ENCODE measurements at regions not wholly inside any gene's neighbourhood (a gene's known extent, or its start where the extent isn't known, plus 50 kb on each side); places are given as distances from the start of the nearest gene placed in this dataset.

DNA sequence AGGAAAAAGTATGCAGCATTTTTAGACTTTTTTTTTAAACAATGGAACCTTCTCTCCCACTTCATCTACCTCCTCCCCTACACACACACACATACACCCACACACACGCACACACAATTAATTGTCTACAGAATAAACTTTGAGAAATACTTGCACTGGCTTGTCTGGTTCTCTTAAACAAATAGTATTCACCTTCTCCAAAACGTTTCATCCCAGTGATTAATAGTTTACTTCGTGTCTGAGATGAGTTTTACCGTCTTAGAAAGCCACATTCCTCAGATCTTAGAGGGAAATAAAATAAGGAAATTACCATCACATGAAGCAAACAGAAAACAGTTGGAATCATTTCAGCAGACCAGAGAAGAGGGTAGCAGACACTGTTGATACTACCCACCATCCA is 570.6 kb upstream of the CLINT1 start:
- H3K9ac ChIP-seq (ENCODE audit: insufficient read depth, low read depth, low read length): no peak overlapping the region
- BruUV-seq (replicated peaks): no TSS peak
- no peaks in the 10 kb centered on the region for H4K20me1 ChIP-seq (ENCODE audit: insufficient read depth, low read length)
- peaks cover 26% of the 10 kb centered on the region for H3K9me3 ChIP-seq (ENCODE audit: low read length)
- in situ Hi-C loops (cut with HindIII; ENCODE audit: extremely low pct_ligation_motif_present, low pct_unique_long_range_greater_than_20kb): no loop called here
- H3K36me3 ChIP-seq (replicated peaks in 1 of 2; ENCODE audit: control insufficient read depth in 1 of 2, insufficient read depth in 2 of 2, low read length in 2 of 2): no peaks in the 10 kb centered on the region
- TF ChIP-seq, protein P1, sequence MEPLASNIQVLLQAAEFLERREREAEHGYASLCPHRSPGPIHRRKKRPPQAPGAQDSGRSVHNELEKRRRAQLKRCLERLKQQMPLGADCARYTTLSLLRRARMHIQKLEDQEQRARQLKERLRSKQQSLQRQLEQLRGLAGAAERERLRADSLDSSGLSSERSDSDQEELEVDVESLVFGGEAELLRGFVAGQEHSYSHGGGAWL (CRISPR knock-in tag; IDR thresholded peaks at IDR 0.05): no peak
- TF ChIP-seq HES4 (CRISPR knock-in tag; IDR thresholded peaks at IDR 0.05; ENCODE audit: borderline replicate concordance) (no peak), ZFX (CRISPR knock-in tag; IDR thresholded peaks at IDR 0.05; ENCODE audit: low read depth) (no peak), ZFP82 (CRISPR knock-in tag; IDR thresholded peaks at IDR 0.05; ENCODE audit: borderline replicate concordance) (no peak), RXRA (CRISPR knock-in tag; IDR thresholded peaks at IDR 0.05) (no peak), MZF1 (CRISPR knock-in tag; IDR thresholded peaks at IDR 0.05; ENCODE audit: borderline replicate concordance) (no peak), KAT2B (IDR thresholded peaks at IDR 0.05; ENCODE audit: borderline replicate concordance, low read depth, low read length) (no peak), MBNL3 (CRISPR knock-in tag; conservative IDR thresholded peaks at IDR 0.05) (no peak), CHD4 (IDR thresholded peaks at IDR 0.05; ENCODE audit: borderline replicate concordance, low read length) (no peak), BORCS8-MEF2B (CRISPR knock-in tag; IDR thresholded peaks at IDR 0.05) (no peak), BRCA1 (CRISPR knock-in tag; IDR thresholded peaks at IDR 0.05) (no peak), RFX1 (IDR thresholded peaks at IDR 0.05) (no peak), CHD2 (IDR thresholded peaks at IDR 0.05; ENCODE audit: low read depth, low read length) (no peak)
- TF ChIP-seq, protein P2, sequence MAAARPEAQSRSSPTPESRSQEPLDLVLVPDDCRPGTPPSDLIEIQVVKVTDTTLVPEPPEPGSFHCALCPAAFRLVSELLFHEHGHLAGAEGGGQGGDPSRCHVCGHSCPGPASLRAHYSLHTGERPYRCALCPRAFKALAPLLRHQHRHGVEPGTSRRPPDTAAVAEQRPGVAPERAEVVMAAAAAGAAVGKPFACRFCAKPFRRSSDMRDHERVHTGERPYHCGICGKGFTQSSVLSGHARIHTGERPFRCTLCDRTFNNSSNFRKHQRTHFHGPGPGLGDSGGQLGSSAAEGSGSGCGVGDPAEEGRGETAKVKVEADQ (CRISPR knock-in tag; IDR thresholded peaks at IDR 0.05; ENCODE audit: borderline replicate concordance): no peak
- TF ChIP-seq, protein P3, sequence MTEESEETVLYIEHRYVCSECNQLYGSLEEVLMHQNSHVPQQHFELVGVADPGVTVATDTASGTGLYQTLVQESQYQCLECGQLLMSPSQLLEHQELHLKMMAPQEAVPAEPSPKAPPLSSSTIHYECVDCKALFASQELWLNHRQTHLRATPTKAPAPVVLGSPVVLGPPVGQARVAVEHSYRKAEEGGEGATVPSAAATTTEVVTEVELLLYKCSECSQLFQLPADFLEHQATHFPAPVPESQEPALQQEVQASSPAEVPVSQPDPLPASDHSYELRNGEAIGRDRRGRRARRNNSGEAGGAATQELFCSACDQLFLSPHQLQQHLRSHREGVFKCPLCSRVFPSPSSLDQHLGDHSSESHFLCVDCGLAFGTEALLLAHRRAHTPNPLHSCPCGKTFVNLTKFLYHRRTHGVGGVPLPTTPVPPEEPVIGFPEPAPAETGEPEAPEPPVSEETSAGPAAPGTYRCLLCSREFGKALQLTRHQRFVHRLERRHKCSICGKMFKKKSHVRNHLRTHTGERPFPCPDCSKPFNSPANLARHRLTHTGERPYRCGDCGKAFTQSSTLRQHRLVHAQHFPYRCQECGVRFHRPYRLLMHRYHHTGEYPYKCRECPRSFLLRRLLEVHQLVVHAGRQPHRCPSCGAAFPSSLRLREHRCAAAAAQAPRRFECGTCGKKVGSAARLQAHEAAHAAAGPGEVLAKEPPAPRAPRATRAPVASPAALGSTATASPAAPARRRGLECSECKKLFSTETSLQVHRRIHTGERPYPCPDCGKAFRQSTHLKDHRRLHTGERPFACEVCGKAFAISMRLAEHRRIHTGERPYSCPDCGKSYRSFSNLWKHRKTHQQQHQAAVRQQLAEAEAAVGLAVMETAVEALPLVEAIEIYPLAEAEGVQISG (CRISPR knock-in tag; IDR thresholded peaks at IDR 0.05): no peak
- ChIA-PET POLR2A (no interaction called here), CTCF (ENCODE audit: low intra/inter-chr PET ratio, low total read pairs) (no interaction called here)
- no peaks in the 10 kb centered on the region for H3K79me2 ChIP-seq (ENCODE audit: insufficient read depth, low read length)
- H3K27ac ChIP-seq (ENCODE audit: extremely low read length, insufficient read depth, low read length): no peak overlapping the region
- peaks cover 4% of the 10 kb centered on the region; the same call in 1 of the 2 replicates for H3K4me1 ChIP-seq (ENCODE audit: insufficient read depth, low read length)
- DNase-seq (ENCODE audit: low spot score) (no peak), FAIRE-seq (no peak), ATAC-seq (no peak)
- WGBS (ENCODE audit: low lambda C conversion rate): 10% methylated on average over 4 of the region's 4 CpGs
- intact Hi-C loops (cut with micrococcal nuclease; ENCODE audit: unreplicated experiment): no loop called here
- no peaks in the 10 kb centered on the region for H3K27me3 ChIP-seq (ENCODE audit: control insufficient read depth in 1 of 2, insufficient read depth in 2 of 2, low read length in 2 of 2)
- H3K4me2 ChIP-seq (ENCODE audit: low read depth, low read length): no peak overlapping the region
- no peak overlapping the region for H3K4me3 ChIP-seq (replicated peaks in 1 of 3; ENCODE audit: insufficient read depth in 1 of 3, low read depth in 2 of 3, low read length in 3 of 3)
- no peak overlapping the region for H2AFZ ChIP-seq (ENCODE audit: low read length)
